Caco-2 (cell line): ENCODE measurements at regions not wholly inside any gene's neighbourhood (a gene's known extent, or its start where the extent isn't known, plus 50 kb on each side); places are given as distances from the start of the nearest gene placed in this dataset.

Experiments used
- BruUV-seq: library from RNA; stranded (reverse); fragments of 400-500 nt; replicated peaks from 2 replicates; lab custom pipeline; 2021; lab: Mats Ljungman, UMichigan
- CTCF ChIA-PET: fragments of 300-600 bp; sonication (Branson Sonifier 250); formaldehyde crosslinking; loops from one replicate; lab custom pipeline; 2022; ENCODE audit warnings: antibody characterized with exemption; lab: Charles Lee
- POLR2A ChIA-PET: fragments of 300-600 bp; sonication (Branson Sonifier 250); formaldehyde crosslinking; loops from one replicate; lab custom pipeline; 2022; ENCODE audit warnings: antibody characterized with exemption; lab: Charles Lee
- DNase-seq, 2 experiments: peaks; one replicate each; pipeline versions ENCODE4 v3.0.0 to v3.0.0-alpha.2; 2020 to 2022
- H3K27me3 ChIP-seq: replicated peaks from 2 replicates; pipeline ENCODE4 v1.6.0; 2011; ENCODE audit warnings: low read length; ENCODE audit not compliant: control insufficient read depth, insufficient read depth
- H3K36me3 ChIP-seq: 2 replicates; pipeline ENCODE4 v1.5.1; 2011; ENCODE audit warnings: low read length; ENCODE audit not compliant: control insufficient read depth, insufficient read depth
- H3K4me1 ChIP-seq: fragments of 250-450 bp; sonication (Bioruptor Pico); 2 replicates; pipeline ENCODE4 v1.5.1; 2020; ENCODE audit warnings: mild to moderate bottlenecking
- H3K4me3 ChIP-seq: 2 replicates; pipeline ENCODE4 v1.5.1; 2011; ENCODE audit warnings: low read depth, mild to moderate bottlenecking, control low read depth, low read length
- H3K9me3 ChIP-seq: fragments of 250-450 bp; sonication (Bioruptor Pico); 2 replicates; pipeline ENCODE4 v1.5.1; 2020; ENCODE audit warnings: mild to moderate bottlenecking, moderate library complexity
- H3K27ac Mint-ChIP-seq: one replicate; pipeline ENCODE4 v1.8.0; 2022; ENCODE audit warnings: mixed read lengths; ENCODE audit not compliant: unreplicated experiment
- H3K27me3 Mint-ChIP-seq: one replicate; pipeline ENCODE4 v1.8.0; 2022; ENCODE audit warnings: mixed read lengths; ENCODE audit not compliant: insufficient read depth, unreplicated experiment
- H3K36me3 Mint-ChIP-seq: one replicate; pipeline ENCODE4 v1.8.0; 2022; ENCODE audit warnings: mild to moderate bottlenecking, mixed read lengths; ENCODE audit not compliant: insufficient read depth, unreplicated experiment
- H3K4me1 Mint-ChIP-seq: one replicate; pipeline ENCODE4 v1.8.0; 2022; ENCODE audit warnings: low read depth, mixed read lengths; ENCODE audit not compliant: unreplicated experiment
- H3K4me3 Mint-ChIP-seq: one replicate; pipeline ENCODE4 v1.8.0; 2022; ENCODE audit warnings: mild to moderate bottlenecking, moderate library complexity, mixed read lengths; ENCODE audit not compliant: unreplicated experiment
- H3K9me3 Mint-ChIP-seq: one replicate; pipeline ENCODE4 v1.8.0; 2022; ENCODE audit warnings: mixed read lengths; ENCODE audit not compliant: unreplicated experiment
- intact Hi-C: fragments of 100-400 bp; cut with micrococcal nuclease; formaldehyde crosslinking; loops from one replicate; pipeline ENCODE4 v1.10.0; 2022; ENCODE audit not compliant: unreplicated experiment
- TF ChIP-seq, protein P1 (sequence below), 2 experiments: fragments of 200-600 bp in 1 of 2; IDR thresholded peaks; 1 replicate in 1 of 2; 2 replicates in 1 of 2; pipeline versions ENCODE4 v1.5.1 to v1.8.0; 2011 to 2022; ENCODE audit warnings: antibody characterized with exemption in 1 of 2, control low read depth in 1 of 2, inconsistent platforms in 1 of 2, low read depth in 1 of 2, low read length in 1 of 2, mild to moderate bottlenecking in 1 of 2, moderate library complexity in 1 of 2; ENCODE audit not compliant: insufficient read depth in 1 of 2, severe bottlenecking in 1 of 2, unreplicated experiment in 1 of 2

DNA sequence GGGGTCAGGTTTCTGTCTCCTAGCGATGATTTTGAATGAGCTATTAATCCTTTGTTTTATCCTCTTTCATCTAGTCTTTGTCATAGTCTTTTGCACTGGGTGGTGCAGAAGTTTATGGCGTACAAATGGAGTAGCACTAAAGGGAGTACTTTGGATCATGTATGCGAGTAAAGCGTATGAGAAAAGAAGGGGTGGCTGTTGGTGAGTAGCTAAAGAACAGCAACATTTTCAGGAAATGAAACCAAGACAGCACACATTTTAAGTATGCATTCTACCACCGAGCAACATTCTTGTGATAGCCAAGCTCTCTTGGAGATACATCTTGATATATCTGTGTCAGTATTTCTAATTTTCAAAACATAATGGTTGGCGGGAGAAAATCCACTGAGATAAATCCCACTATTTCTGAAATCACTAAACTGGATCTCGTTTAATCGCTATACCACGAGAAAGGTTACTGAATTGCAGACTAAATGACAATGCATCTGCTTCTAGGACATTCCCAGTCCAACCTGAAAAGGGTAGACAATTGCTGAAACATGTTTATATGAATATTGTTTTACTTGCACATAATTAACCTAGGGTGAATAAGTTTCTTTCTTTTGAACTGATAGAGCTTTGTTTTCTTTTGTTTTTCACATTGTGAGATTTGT lies 196.1 kb downstream of the TRIM27 start:
- TF ChIP-seq, protein P1, sequence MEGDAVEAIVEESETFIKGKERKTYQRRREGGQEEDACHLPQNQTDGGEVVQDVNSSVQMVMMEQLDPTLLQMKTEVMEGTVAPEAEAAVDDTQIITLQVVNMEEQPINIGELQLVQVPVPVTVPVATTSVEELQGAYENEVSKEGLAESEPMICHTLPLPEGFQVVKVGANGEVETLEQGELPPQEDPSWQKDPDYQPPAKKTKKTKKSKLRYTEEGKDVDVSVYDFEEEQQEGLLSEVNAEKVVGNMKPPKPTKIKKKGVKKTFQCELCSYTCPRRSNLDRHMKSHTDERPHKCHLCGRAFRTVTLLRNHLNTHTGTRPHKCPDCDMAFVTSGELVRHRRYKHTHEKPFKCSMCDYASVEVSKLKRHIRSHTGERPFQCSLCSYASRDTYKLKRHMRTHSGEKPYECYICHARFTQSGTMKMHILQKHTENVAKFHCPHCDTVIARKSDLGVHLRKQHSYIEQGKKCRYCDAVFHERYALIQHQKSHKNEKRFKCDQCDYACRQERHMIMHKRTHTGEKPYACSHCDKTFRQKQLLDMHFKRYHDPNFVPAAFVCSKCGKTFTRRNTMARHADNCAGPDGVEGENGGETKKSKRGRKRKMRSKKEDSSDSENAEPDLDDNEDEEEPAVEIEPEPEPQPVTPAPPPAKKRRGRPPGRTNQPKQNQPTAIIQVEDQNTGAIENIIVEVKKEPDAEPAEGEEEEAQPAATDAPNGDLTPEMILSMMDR (IDR thresholded peaks at IDR 0.05; ENCODE audit: insufficient read depth in 1 of 2, low read depth in 1 of 2, low read length in 1 of 2, severe bottlenecking in 1 of 2, unreplicated experiment in 1 of 2): no peak
- Mint-ChIP-seq H3K4me3 (peak overlapping the region; percentile 98), H3K9me3 (no peaks in the 10 kb centered on the region), H3K4me1 (peaks cover 20% of the 10 kb centered on the region), H3K27ac (peak overlapping the region; percentile 95), H3K36me3 (peaks cover 15% of the 10 kb centered on the region), H3K27me3 (peaks cover 4% of the 10 kb centered on the region)
- BruUV-seq: no TSS peak
- H3K36me3 ChIP-seq: no peaks in the 10 kb centered on the region
- no peak for DNase-seq
- ChIA-PET CTCF (no interaction called here), POLR2A (no interaction called here)
- H3K4me3 ChIP-seq: peak overlapping the region; percentile 51; the same call in 1 of the 2 replicates
- H3K9me3 ChIP-seq: no peaks in the 10 kb centered on the region
- H3K27me3 ChIP-seq: no peaks in the 10 kb centered on the region
- 0 out of 2 replicates have a peak, but pooled peaks cover 3% of the 10 kb centered on the region for H3K4me1 ChIP-seq
- intact Hi-C loops: loop anchor here (5.0 kb wide), 1 partner anchor 65 kb away; no protein-coding TSS in a partner anchor

GRCh38 chr6:28729501-28730402 lies 194.0 kb downstream of the TRIM27 start:
- H3K9me3 Mint-ChIP-seq: no peaks in the 10 kb centered on the region
- Histone ChIP-seq H3K4me3 (peak overlapping the region; percentile 51), H3K4me1 (0 out of 2 replicates have a peak, but pooled peaks cover 3% of the 10 kb centered on the region), H3K36me3 (no peaks in the 10 kb centered on the region), H3K27me3 (no peaks in the 10 kb centered on the region), H3K9me3 (no peaks in the 10 kb centered on the region)
- peaks cover 20% of the 10 kb centered on the region for H3K4me1 Mint-ChIP-seq
- intact Hi-C loops: loop anchor here (1.0 to 5.0 kb wide), 2 partner anchors 42 to 63 kb away; no protein-coding TSS in a partner anchor
- peak overlapping the region; percentile 95 for H3K27ac Mint-ChIP-seq
- BruUV-seq: no TSS peak
- TF ChIP-seq, protein P1 (IDR thresholded peaks at IDR 0.05; ENCODE audit: insufficient read depth in 1 of 2, low read depth in 1 of 2, low read length in 1 of 2, severe bottlenecking in 1 of 2, unreplicated experiment in 1 of 2): no peak
- peaks cover 15% of the 10 kb centered on the region for H3K36me3 Mint-ChIP-seq
- POLR2A ChIA-PET: interaction anchor here (0.6 kb wide), 1 partner anchor 1770 kb away, joined by 3 read pairs; no protein-coding TSS in a partner anchor
- CTCF ChIA-PET: interaction anchor here (0.9 to 1.5 kb wide), 3 partner anchors 18 to 65 kb away, joined by 3 to 8 read pairs (median 3); no protein-coding TSS in a partner anchor
- H3K4me3 Mint-ChIP-seq: peak overlapping the region; percentile 98
- DNase-seq: no peak
- peaks cover 4% of the 10 kb centered on the region for H3K27me3 Mint-ChIP-seq

DNA sequence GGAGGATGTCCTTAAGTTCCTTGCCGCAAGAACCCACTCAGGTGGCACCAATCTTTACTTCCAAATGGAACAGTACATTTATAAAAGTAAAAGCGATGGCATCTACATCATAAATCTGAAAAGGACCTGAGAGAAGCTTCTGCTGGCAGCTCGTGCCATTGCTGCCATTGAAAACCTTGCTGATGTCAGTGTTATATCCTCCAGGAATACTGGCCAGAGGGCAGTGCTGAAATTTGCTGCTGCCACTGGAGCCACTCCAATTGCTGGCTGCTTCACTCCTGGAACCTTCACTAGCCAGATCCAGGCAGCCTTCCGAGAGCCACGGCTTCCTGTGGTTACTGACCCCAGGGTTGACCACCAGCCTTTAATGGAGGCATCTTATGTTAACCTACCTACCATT lies 191.7 kb downstream of the TRIM27 start:
- no peak overlapping the region for H3K4me3 ChIP-seq
- no peaks in the 10 kb centered on the region for H3K9me3 ChIP-seq
- intact Hi-C loops: no loop called here
- H3K4me1 Mint-ChIP-seq: peaks cover 30% of the 10 kb centered on the region
- no peak for DNase-seq
- no peaks in the 10 kb centered on the region for H3K27me3 ChIP-seq
- no peak overlapping the region for H3K27ac Mint-ChIP-seq
- H3K9me3 Mint-ChIP-seq: no peaks in the 10 kb centered on the region
- H3K36me3 ChIP-seq: no peaks in the 10 kb centered on the region
- no peak overlapping the region for H3K4me3 Mint-ChIP-seq
- ChIA-PET CTCF (no interaction called here), POLR2A (no interaction called here)
- H3K36me3 Mint-ChIP-seq: peaks cover 21% of the 10 kb centered on the region
- peaks cover 12% of the 10 kb centered on the region; the same call in 1 of the 2 replicates for H3K4me1 ChIP-seq
- H3K27me3 Mint-ChIP-seq: peaks cover 4% of the 10 kb centered on the region
- no TSS peak for BruUV-seq
- TF ChIP-seq, protein P1 (IDR thresholded peaks at IDR 0.05; ENCODE audit: insufficient read depth in 1 of 2, low read depth in 1 of 2, low read length in 1 of 2, severe bottlenecking in 1 of 2, unreplicated experiment in 1 of 2): no peak
